Tibial nerve (tissue), 4 donors: ENCODE measurements at regions not wholly inside any gene's neighbourhood (a gene's known extent, or its start where the extent isn't known, plus 50 kb on each side); places are given as distances from the start of the nearest gene placed in this dataset.

Experiments
- DNase-seq, 2 donors: peaks; one replicate each; pipeline ENCODE4 v3.0.0-alpha.2; 2019; ENCODE audit warnings: low spot score in 2 of 2
- H3K27ac ChIP-seq, 4 donors: fragments of 200-600 bp; sonication (generic) in 3 of 4; one replicate each; pipeline ENCODE4 v1.5.1; 2017 to 2019; ENCODE audit warnings: mild to moderate bottlenecking in 1 of 4
- H3K27me3 ChIP-seq, 2 donors: fragments of 200-600 bp; sonication (generic) in 1 of 2; one replicate each; pipeline versions ENCODE4 v1.5.1 to v1.6.0; 2017 to 2019
- H3K36me3 ChIP-seq, 3 donors: fragments of 200-600 bp; sonication (generic); one replicate each; pipeline ENCODE4 v1.5.1; 2018 to 2019
- H3K4me1 ChIP-seq, 4 donors: fragments of 200-600 bp; sonication (generic) in 3 of 4; one replicate each; pipeline ENCODE4 v1.5.1; 2017 to 2019
- H3K4me3 ChIP-seq, 4 donors: fragments of 200-600 bp; sonication (generic) in 3 of 4; one replicate each; pipeline ENCODE4 v1.5.1; 2017 to 2019; ENCODE audit warnings: mild to moderate bottlenecking in 1 of 4, moderate library complexity in 1 of 4
- H3K9me3 ChIP-seq, 4 donors: fragments of 200-600 bp; sonication (generic) in 3 of 4; one replicate each; pipeline ENCODE4 v1.5.1; 2017 to 2019
- CTCF ChIP-seq, 5 experiments: fragments of 200-600 bp in 3 of 5; fragments of 450-650 bp in 2 of 5; sonication (generic) in 3 of 5; IDR thresholded peaks; one replicate each; pipeline ENCODE4 v1.5.1; 2016 to 2019; ENCODE audit warnings: antibody characterized with exemption in 5 of 5, mild to moderate bottlenecking in 3 of 5, moderate library complexity in 2 of 5
- EP300 ChIP-seq, 2 donors: sonication (generic); formaldehyde crosslinking; IDR thresholded peaks; one replicate each; pipeline ENCODE4 v1.6.1; 2017; ENCODE audit warnings: antibody characterized with exemption in 2 of 2, mild to moderate bottlenecking in 1 of 2
- POLR2A ChIP-seq, 2 donors: fragments of 450-650 bp; IDR thresholded peaks; one replicate each; pipeline ENCODE4 v1.6.1; 2017; ENCODE audit warnings: antibody characterized with exemption in 2 of 2, mild to moderate bottlenecking in 2 of 2, moderate library complexity in 2 of 2
- WGBS, 2 donors: methylation state at CpG; one replicate each; pipeline ENCODE4 v1.1.5; 2018; 5-methylcytosine and 5-hydroxymethylcytosine counted together

DNA sequence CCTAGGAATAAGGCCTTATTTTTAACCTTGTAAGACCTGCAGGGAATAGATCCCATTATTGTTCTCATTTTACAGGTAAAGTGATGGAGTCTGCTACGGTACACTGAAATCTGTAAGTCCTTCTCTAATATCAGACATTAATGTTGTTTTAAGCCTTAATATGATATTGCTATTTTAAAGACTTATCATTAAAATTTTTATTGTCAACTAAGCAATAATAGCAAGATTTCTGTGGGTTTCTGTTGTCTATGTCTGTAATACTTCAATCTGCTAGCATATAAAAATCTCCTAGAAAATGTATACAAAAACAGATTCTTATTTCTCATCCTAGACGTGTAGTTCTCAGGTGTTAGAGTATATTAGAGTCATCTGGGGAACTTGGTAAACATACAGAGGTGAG, 317.5 kb upstream of the TENM4 start:
- Histone ChIP-seq H3K27ac (no peak overlapping the region), H3K36me3 (no peaks in the 10 kb centered on the region), H3K4me1 (no peaks in the 10 kb centered on the region), H3K27me3 (no peaks in the 10 kb centered on the region), H3K9me3 (no peaks in the 10 kb centered on the region), H3K4me3 (no peak overlapping the region)
- DNase-seq, result no peak
- WGBS, 2 donors, result 59 to 83% methylated on average over 2 of the region's 2 CpGs
- TF ChIP-seq POLR2A (IDR thresholded peaks at IDR 0.05) (no peak), CTCF (IDR thresholded peaks at IDR 0.05) (no peak), EP300 (IDR thresholded peaks at IDR 0.05) (no peak)

DNA sequence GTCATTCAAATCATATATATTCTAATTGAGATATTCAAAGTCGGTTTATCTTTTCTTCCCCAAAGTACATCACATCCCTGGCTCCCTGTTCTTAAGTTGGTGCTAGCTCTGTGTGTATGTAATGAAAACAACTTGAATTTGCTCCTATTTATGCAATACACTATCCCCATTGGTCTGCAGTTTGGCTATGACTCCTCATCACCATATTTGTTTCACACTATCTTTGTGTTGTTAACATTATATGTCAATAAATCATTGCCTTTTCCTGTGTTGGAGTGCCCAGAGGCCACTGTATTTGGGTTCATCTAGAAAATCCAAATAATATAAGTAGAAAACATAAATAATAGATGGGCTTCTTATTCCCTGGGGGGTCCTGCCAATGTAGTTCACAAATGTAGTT, 306.6 kb upstream of the TENM4 start:
- DNase-seq, result no peak
- Histone ChIP-seq H3K27me3 (no peaks in the 10 kb centered on the region), H3K36me3 (no peaks in the 10 kb centered on the region), H3K4me3 (no peak overlapping the region), H3K4me1 (no peaks in the 10 kb centered on the region), H3K9me3 (no peaks in the 10 kb centered on the region), H3K27ac (no peak overlapping the region)
- TF ChIP-seq EP300 (IDR thresholded peaks at IDR 0.05) (no peak), CTCF (IDR thresholded peaks at IDR 0.05) (no peak), POLR2A (IDR thresholded peaks at IDR 0.05) (no peak)
- 87 to 100% methylated on average over 1 of the region's 1 CpG for WGBS, 2 donors

DNA sequence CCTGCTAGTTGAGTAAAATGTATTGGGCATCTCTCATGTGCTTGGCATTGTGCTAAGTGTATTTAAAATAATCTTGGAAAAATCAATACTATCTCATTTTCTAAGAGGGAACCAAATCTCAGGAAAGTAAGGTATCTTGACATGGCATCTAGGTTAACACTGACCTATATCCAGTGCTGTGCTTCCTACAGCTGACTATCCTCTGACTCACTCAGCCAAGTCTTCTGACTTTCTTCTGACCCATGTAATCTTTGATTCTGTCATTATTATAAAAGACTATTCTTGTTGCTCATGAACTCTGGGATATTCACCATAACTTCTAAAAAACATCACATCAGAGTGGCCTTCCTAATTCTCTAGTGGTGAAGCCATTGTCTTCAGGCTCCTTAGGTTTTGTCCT, 304.1 kb upstream of the TENM4 start:
- no peak for TF ChIP-seq EP300 (IDR thresholded peaks at IDR 0.05)
- TF ChIP-seq POLR2A (IDR thresholded peaks at IDR 0.05), result no peak
- TF ChIP-seq CTCF (IDR thresholded peaks at IDR 0.05), result no peak
- Histone ChIP-seq H3K36me3 (no peaks in the 10 kb centered on the region), H3K27me3 (no peaks in the 10 kb centered on the region), H3K4me1 (no peaks in the 10 kb centered on the region), H3K4me3 (no peak overlapping the region), H3K27ac (no peak overlapping the region), H3K9me3 (no peaks in the 10 kb centered on the region)
- no peak for DNase-seq

- Histone ChIP-seq H3K27ac (no peak overlapping the region), H3K36me3 (no peaks in the 10 kb centered on the region), H3K4me1 (no peaks in the 10 kb centered on the region), H3K9me3 (no peaks in the 10 kb centered on the region), H3K4me3 (no peak overlapping the region), H3K27me3 (no peaks in the 10 kb centered on the region)
- TF ChIP-seq EP300 (IDR thresholded peaks at IDR 0.05), result no peak
- no peak for TF ChIP-seq CTCF (IDR thresholded peaks at IDR 0.05)
- TF ChIP-seq POLR2A (IDR thresholded peaks at IDR 0.05), result no peak
- no peak for DNase-seq
- WGBS, 2 donors, result 39 to 48% methylated on average over 2 of the region's 2 CpGs
Measured at GRCh38 chr11:79742176-79742575, 301.3 kb upstream of the TENM4 start.

DNA sequence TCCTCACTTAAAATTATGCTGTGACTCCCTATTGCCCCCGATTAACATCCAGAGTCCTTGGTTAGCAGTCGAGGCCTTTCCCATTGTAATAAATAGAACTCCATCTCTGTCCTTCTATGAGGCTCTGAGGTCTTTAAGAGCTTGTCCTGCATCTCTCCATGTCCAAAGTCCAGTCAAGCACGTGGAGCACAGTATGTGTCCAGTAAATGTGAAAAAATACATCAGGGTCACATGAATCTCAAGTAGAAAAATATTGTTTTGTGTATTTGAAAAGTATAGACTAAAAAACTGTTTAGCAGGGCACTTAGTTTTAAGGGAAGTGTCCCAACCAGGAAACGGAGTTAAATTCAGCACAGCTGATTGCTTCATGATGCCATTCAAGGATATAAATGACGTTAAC, 298.8 kb upstream of the TENM4 start:
- Histone ChIP-seq H3K4me3 (no peak overlapping the region), H3K4me1 (no peaks in the 10 kb centered on the region), H3K36me3 (no peaks in the 10 kb centered on the region), H3K27me3 (no peaks in the 10 kb centered on the region), H3K27ac (no peak overlapping the region), H3K9me3 (no peaks in the 10 kb centered on the region)
- 67 to 68% methylated on average over 5 of the region's 5 CpGs for WGBS, 2 donors
- TF ChIP-seq CTCF (IDR thresholded peaks at IDR 0.05) (no peak), EP300 (IDR thresholded peaks at IDR 0.05) (no peak), POLR2A (IDR thresholded peaks at IDR 0.05) (no peak)
- no peak for DNase-seq
